GM12878 (cell line): ENCODE measurements at regions not wholly inside any gene's neighbourhood (a gene's known extent, or its start where the extent isn't known, plus 50 kb on each side); places are given as distances from the start of the nearest gene placed in this dataset.

Source experiments
- CTCF ChIP-seq, 3 experiments: IDR thresholded peaks in 2 of 3; conservative IDR thresholded peaks in 1 of 3; 2 replicates each; pipeline ENCODE4 v1.5.1; 2011; ENCODE audit warnings: low read depth in 3 of 3, low read length in 3 of 3, mild to moderate bottlenecking in 3 of 3, control low read depth in 2 of 3, moderate library complexity in 2 of 3, inconsistent platforms in 1 of 3, mixed read lengths in 1 of 3; ENCODE audit not compliant: control insufficient read depth in 2 of 3, insufficient read depth in 1 of 3; ENCODE audit errors: extremely low read depth in 1 of 3
- HDAC2 ChIP-seq: fragments of 200-600 bp; sonication (generic); IDR thresholded peaks from 2 replicates; pipeline ENCODE4 v1.6.1; 2017
- MAX ChIP-seq: IDR thresholded peaks from 2 replicates; pipeline ENCODE4 v1.6.1; 2012; ENCODE audit warnings: low read depth, low read length, improper control_type of control experiment
- POLR2A ChIP-seq: IDR thresholded peaks from 2 replicates; pipeline ENCODE4 v1.6.1; 2011; ENCODE audit warnings: low read depth, mild to moderate bottlenecking, low read length
- SMC3 ChIP-seq: IDR thresholded peaks from 2 replicates; pipeline ENCODE4 v1.6.1; 2011; ENCODE audit warnings: low read length, improper control_type of control experiment, borderline replicate concordance
- TF ChIP-seq, protein P1 (sequence below): IDR thresholded peaks from 2 replicates; pipeline ENCODE4 v1.6.1; 2011; ENCODE audit warnings: borderline replicate concordance, low read depth, mild to moderate bottlenecking, moderate library complexity, mixed read lengths, low read length; ENCODE audit not compliant: insufficient read depth; ENCODE audit errors: extremely low read length

- TF ChIP-seq CTCF (IDR thresholded peaks at IDR 0.05 in 2 of 3, conservative IDR thresholded peaks at IDR 0.05 in 1 of 3; ENCODE audit: control insufficient read depth in 2 of 3, extremely low read depth in 1 of 3, insufficient read depth in 1 of 3, low read depth in 3 of 3, low read length in 3 of 3) (no peak), SMC3 (no peak), HDAC2 (no peak), POLR2A (no peak), MAX (no peak)
- TF ChIP-seq, protein P1, sequence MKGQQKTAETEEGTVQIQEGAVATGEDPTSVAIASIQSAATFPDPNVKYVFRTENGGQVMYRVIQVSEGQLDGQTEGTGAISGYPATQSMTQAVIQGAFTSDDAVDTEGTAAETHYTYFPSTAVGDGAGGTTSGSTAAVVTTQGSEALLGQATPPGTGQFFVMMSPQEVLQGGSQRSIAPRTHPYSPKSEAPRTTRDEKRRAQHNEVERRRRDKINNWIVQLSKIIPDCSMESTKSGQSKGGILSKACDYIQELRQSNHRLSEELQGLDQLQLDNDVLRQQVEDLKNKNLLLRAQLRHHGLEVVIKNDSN: no peak
These were observed 1577.9 kb downstream of the PLA2G4A start for GRCh38 chr1:188406636-188407035.
